Eye (tissue), 1 donor: ENCODE measurements at regions not wholly inside any gene's neighbourhood (a gene's known extent, or its start where the extent isn't known, plus 50 kb on each side); places are given as distances from the start of the nearest gene placed in this dataset.

Source experiments
- DNase-seq: peaks from one replicate; pipeline ENCODE4 v3.0.0-alpha.2; 2015

- DNase-seq: no peak
These were observed 1192.8 kb upstream of the CADM2 start for GRCh38 chr3:83765956-83766355.

- no peak for DNase-seq
These were observed 1188.8 kb upstream of the CADM2 start for GRCh38 chr3:83769791-83770663.

- no peak for DNase-seq
These were observed 1188.0 kb upstream of the CADM2 start for GRCh38 chr3:83770664-83771402.

DNA sequence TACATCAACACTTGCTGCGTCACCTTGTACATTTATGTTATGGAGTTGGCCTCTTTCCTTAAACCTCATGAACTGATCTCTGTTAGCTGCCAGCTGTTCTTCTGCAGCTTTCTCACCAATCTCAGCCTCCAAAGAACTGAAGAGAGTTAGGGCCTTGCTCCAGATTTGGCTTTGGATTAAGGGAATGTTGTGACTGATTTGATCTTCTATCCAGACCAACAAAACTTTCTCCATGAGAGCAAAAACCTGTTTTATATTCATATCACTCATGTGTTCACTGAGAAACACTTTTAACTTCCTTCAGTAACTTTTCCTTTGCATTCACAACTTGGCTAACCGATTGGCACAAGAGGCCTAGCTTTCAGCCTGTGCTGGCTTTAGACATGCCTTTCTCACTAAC is 1156.0 kb upstream of the CADM2 start:
- no peak for DNase-seq

GRCh38 chr3:83807511-83807910 is 1151.3 kb upstream of the CADM2 start:
- DNase-seq: no peak

GRCh38 chr3:83813176-83813575 is 1145.6 kb upstream of the CADM2 start:
- DNase-seq: no peak

GRCh38 chr3:83816653-83817052 is 1142.1 kb upstream of the CADM2 start:
- DNase-seq: no peak

DNA sequence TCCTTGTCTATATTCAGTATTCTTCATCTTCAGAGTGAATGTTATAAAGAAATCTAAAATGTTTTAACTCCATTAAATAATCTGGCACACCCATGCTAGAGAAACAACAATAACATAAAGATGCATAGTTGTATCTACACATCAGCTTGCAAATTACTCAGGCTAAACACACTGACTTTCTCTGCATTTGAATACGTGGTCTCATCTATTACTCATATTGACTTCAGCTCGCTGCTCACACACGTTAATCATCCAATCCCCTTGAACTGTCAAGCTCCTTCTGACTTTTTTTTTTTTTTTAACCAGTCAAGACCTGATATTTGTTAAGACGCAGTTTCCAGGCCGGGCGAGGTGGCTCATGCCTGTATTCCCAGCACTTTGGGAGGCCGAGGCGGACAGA is 1137.3 kb upstream of the CADM2 start:
- DNase-seq: no peak

GRCh38 chr3:83823095-83823494 is 1135.7 kb upstream of the CADM2 start:
- no peak for DNase-seq

- DNase-seq: no peak
These were observed 1123.7 kb upstream of the CADM2 start for GRCh38 chr3:83835040-83835439.

DNA sequence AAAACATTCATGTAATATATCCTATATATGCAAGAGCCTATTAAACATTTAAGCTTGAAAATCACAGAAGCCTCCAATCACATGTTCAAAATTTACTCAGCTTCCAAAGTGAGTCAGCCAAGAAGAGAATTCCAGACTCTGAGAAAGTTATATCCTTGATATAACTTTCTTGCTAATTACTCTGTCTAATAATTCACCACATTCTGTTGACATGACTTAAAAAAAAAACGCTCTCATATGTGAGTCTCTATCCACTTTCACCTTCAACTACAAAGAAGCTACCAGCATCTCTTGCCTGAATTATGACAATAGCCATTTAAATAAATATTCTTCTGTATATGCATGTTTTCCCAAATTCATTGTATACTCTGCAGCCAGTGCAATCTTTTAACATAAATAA is 1116.3 kb upstream of the CADM2 start:
- DNase-seq: no peak

- DNase-seq: peak; percentile 58
These were observed 1115.1 kb upstream of the CADM2 start for GRCh38 chr3:83843716-83844115.

DNA sequence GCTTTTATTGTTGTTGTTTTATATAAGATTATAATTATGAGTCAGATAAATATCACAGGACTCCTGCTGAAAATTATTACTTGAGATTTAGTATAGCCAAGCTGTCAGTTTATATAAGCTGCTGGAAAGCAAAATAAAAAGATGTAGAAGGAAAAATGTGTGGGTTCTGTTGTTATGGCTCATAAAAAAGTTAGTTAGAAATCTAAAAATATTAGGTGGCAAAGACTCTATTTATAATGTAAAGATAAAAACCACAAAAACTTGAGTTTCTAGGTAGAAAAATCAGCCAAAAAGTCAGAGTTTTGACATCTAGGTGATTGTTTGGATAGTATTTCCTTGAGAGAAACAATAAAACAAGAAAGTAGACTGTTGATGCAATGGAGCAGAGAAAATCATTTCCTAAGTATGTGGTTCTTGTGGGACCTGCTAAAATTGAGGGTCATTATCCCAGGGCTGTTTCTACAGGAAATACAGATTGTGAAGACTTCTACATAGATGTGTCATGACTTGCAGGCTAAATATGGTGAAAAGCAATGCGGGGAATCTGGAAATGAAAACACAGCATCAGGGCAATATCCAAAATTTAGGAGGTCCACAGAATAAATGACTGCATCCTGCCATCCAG is 1109.6 kb upstream of the CADM2 start:
- DNase-seq: no peak

DNA sequence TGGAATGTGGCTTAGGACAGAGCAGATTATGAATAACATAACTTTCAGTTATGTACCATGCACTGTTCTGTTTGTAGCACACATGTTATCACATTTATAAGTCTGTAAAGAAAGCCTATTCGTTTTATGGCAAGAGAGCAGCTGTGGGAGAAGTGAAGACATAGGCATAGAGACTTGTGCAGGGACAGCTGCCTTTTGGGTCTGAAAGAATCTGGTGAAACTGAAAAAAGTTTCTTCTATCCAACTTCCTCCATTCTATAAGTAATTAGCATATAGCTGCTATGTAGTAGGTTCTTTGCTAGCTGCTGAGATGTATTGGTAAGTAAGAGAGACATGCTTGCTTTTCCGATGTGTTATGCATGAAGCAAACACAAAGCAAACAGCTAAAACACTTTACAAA is 1095.4 kb upstream of the CADM2 start:
- no peak for DNase-seq

- no peak for DNase-seq
These were observed 1089.8 kb upstream of the CADM2 start for GRCh38 chr3:83868909-83869567.

GRCh38 chr3:83873550-83873949 is 1085.2 kb upstream of the CADM2 start:
- no peak for DNase-seq

- peak; percentile 52 for DNase-seq
These were observed 1080.9 kb upstream of the CADM2 start for GRCh38 chr3:83877910-83878309.

GRCh38 chr3:83882701-83883100 is 1076.1 kb upstream of the CADM2 start:
- DNase-seq: no peak

- no peak for DNase-seq
These were observed 1068.6 kb upstream of the CADM2 start for GRCh38 chr3:83890039-83890762.

GRCh38 chr3:83890763-83891135 is 1068.0 kb upstream of the CADM2 start:
- DNase-seq: no peak

DNA sequence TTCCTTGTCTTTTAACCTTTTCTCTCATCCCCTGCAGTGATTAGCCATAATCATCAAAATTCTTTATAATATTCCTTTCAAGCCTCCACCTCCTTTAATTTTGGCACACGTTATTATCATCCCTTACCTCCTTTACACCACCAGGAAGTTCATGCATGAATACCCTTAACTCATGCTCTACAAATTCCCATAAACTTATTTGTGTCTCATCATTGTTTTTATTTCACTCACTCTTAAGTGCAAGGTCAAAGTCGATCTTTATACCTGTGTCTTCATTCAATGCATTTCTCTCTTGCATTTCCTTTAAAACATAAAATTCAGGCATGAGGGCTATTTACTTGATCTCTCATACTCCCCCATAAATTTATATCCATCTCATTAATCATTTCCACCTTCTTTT is 1064.6 kb upstream of the CADM2 start:
- no peak for DNase-seq

DNA sequence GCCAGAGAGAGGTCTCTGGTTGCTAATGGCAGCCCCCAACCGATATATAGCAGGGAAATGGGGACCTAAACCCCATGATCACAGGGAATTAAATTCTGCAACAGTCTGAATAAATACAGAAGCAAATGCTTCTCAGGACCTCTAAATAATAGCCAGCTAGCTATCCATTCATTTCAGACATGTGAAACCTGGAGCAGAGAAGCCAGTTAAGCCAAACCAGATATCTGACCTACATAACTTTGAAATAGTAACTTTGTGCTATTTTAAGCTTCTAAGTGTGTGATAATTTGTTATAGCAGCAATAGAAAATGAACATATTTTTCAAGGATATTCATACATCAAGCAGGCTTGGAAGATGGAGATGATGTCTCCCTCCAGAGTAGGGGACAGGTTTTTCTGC is 1062.9 kb upstream of the CADM2 start:
- no peak for DNase-seq
